Fibroblast of peridontal ligament (primary cell): ENCODE measurements at regions not wholly inside any gene's neighbourhood (a gene's known extent, or its start where the extent isn't known, plus 50 kb on each side); places are given as distances from the start of the nearest gene placed in this dataset.

ENCODE experiments used
- DNase-seq: peaks from one replicate; pipeline ENCODE4 v3.0.0-alpha.2; 2010; ENCODE audit errors: extremely low read depth

- no peak for DNase-seq
Observed at GRCh38 chr13:40168425-40169166, 497.8 kb downstream of the FOXO1 start.

GRCh38 chr13:40169476-40169875 is 497.0 kb downstream of the FOXO1 start:
- DNase-seq: no peak

GRCh38 chr13:40170091-40170490 is 496.4 kb downstream of the FOXO1 start:
- no peak for DNase-seq

GRCh38 chr13:40170982-40171381 is 495.5 kb downstream of the FOXO1 start:
- DNase-seq: no peak

GRCh38 chr13:40171566-40171965 is 494.9 kb downstream of the FOXO1 start:
- no peak for DNase-seq

GRCh38 chr13:40172149-40172591 is 494.3 kb downstream of the FOXO1 start:
- DNase-seq: no peak

- DNase-seq: no peak
Observed at GRCh38 chr13:40172878-40173277, 493.6 kb downstream of the FOXO1 start.

GRCh38 chr13:40175639-40176038 is 490.8 kb downstream of the FOXO1 start:
- DNase-seq: no peak

- DNase-seq: no peak
Observed at GRCh38 chr13:40176242-40176641, 490.2 kb downstream of the FOXO1 start.

GRCh38 chr13:40178130-40178529 is 488.3 kb downstream of the FOXO1 start:
- DNase-seq: no peak

- no peak for DNase-seq
Observed at GRCh38 chr13:40179445-40180281, 486.8 kb downstream of the FOXO1 start.

- DNase-seq: no peak
Observed at GRCh38 chr13:40180776-40181175, 485.7 kb downstream of the FOXO1 start.

- no peak for DNase-seq
Observed at GRCh38 chr13:40181203-40181845, 485.1 kb downstream of the FOXO1 start.

- DNase-seq: no peak
Observed at GRCh38 chr13:40182591-40182990, 483.9 kb downstream of the FOXO1 start.

GRCh38 chr13:40185414-40185813 is 481.0 kb downstream of the FOXO1 start:
- no peak for DNase-seq

- no peak for DNase-seq
Observed at GRCh38 chr13:40186041-40186440, 480.4 kb downstream of the FOXO1 start.

- no peak for DNase-seq
Observed at GRCh38 chr13:40186626-40187323, 479.7 kb downstream of the FOXO1 start.

- no peak for DNase-seq
Observed at GRCh38 chr13:40187324-40187795, 479.1 kb downstream of the FOXO1 start.

- DNase-seq: no peak
Observed at GRCh38 chr13:40187841-40188591, 478.4 kb downstream of the FOXO1 start.

GRCh38 chr13:40189426-40189825 is 477.0 kb downstream of the FOXO1 start:
- no peak for DNase-seq
